Lower lobe of right lung (tissue), 2 donors: ENCODE measurements at regions not wholly inside any gene's neighbourhood (a gene's known extent, or its start where the extent isn't known, plus 50 kb on each side); places are given as distances from the start of the nearest gene placed in this dataset.

Experiments used
- ATAC-seq, 2 donors: fragments of 200-7000 bp; cut with Tn5 transposase; one replicate each; pipeline ENCODE4 v1.9.1; 2020 to 2022; ENCODE audit warnings: mild to moderate bottlenecking in 2 of 2, moderate library complexity in 2 of 2
- DNase-seq: peaks from one replicate; pipeline ENCODE4 v3.0.0-alpha.2; 2020
- H3K27ac ChIP-seq: fragments of 200-600 bp; one replicate; pipeline ENCODE4 v1.8.0; 2022
- H3K27me3 ChIP-seq: fragments of 200-600 bp; one replicate; pipeline ENCODE4 v1.8.0; 2022; ENCODE audit warnings: low read depth
- H3K36me3 ChIP-seq: fragments of 200-600 bp; one replicate; pipeline ENCODE4 v1.8.0; 2022; ENCODE audit warnings: mild to moderate bottlenecking
- H3K4me1 ChIP-seq: fragments of 200-600 bp; one replicate; pipeline ENCODE4 v1.8.0; 2022
- H3K4me3 ChIP-seq: fragments of 200-600 bp; one replicate; pipeline ENCODE4 v1.8.0; 2022; ENCODE audit warnings: mild to moderate bottlenecking
- H3K9me3 ChIP-seq: fragments of 200-600 bp; one replicate; pipeline ENCODE4 v1.8.0; 2022
- CTCF ChIP-seq: fragments of 200-600 bp; IDR thresholded peaks from one replicate; pipeline ENCODE4 v1.8.0; 2022; ENCODE audit warnings: antibody characterized with exemption, mild to moderate bottlenecking
- intact Hi-C: fragments of 100-400 bp; cut with DNase I; formaldehyde crosslinking; loops from one replicate; pipeline ENCODE4 v1.11.0; 2022
- donor health status: DM: no; HTN: yes; CAD: no; lungs with severe emphysema.

GRCh38 chr6:147909640-147910039, 401.1 kb downstream of the SAMD5 start:
- TF ChIP-seq CTCF: no peak

GRCh38 chr6:147910281-147910680, 401.8 kb downstream of the SAMD5 start:
- DNase-seq: no peak
- Histone ChIP-seq H3K4me3 (no peak overlapping the region), H3K27ac (no peak overlapping the region), H3K27me3 (no peaks in the 10 kb centered on the region), H3K36me3 (no peaks in the 10 kb centered on the region), H3K9me3 (no peaks in the 10 kb centered on the region), H3K4me1 (no peaks in the 10 kb centered on the region)
- no peak for ATAC-seq
- no peak for TF ChIP-seq CTCF
- intact Hi-C loops: no loop called here

More at GRCh38 chr6:147909640-147910039, 401.1 kb downstream of the SAMD5 start:
- no peak for DNase-seq
- H3K36me3 ChIP-seq: no peaks in the 10 kb centered on the region
- H3K4me3 ChIP-seq: no peak overlapping the region
- no peak for ATAC-seq
- no peak overlapping the region for H3K27ac ChIP-seq
- H3K4me1 ChIP-seq: no peaks in the 10 kb centered on the region
- no peaks in the 10 kb centered on the region for H3K27me3 ChIP-seq
- intact Hi-C loops: no loop called here
- no peaks in the 10 kb centered on the region for H3K9me3 ChIP-seq

- no peaks in the 10 kb centered on the region for H3K4me1 ChIP-seq
- no peak overlapping the region for H3K27ac ChIP-seq
- no peaks in the 10 kb centered on the region for H3K36me3 ChIP-seq
- intact Hi-C loops: no loop called here
- no peaks in the 10 kb centered on the region for H3K9me3 ChIP-seq
- no peaks in the 10 kb centered on the region for H3K27me3 ChIP-seq
- H3K4me3 ChIP-seq: no peak overlapping the region
- TF ChIP-seq CTCF: no peak
- ATAC-seq: no peak
- DNase-seq: no peak
Measured at GRCh38 chr6:147911057-147911456, 402.6 kb downstream of the SAMD5 start.

- Histone ChIP-seq H3K27me3 (no peaks in the 10 kb centered on the region), H3K4me1 (no peaks in the 10 kb centered on the region), H3K36me3 (no peaks in the 10 kb centered on the region), H3K9me3 (no peaks in the 10 kb centered on the region), H3K27ac (no peak overlapping the region), H3K4me3 (no peak overlapping the region)
- no peak for TF ChIP-seq CTCF
- DNase-seq (no peak), ATAC-seq (no peak)
- intact Hi-C loops: no loop called here
Measured at GRCh38 chr6:147911686-147912085, 403.2 kb downstream of the SAMD5 start.

GRCh38 chr6:147922799-147923198, 414.3 kb downstream of the SAMD5 start:
- intact Hi-C loops: no loop called here
- no peak for TF ChIP-seq CTCF
- Histone ChIP-seq H3K9me3 (peaks cover 8% of the 10 kb centered on the region), H3K27ac (no peak overlapping the region), H3K27me3 (no peaks in the 10 kb centered on the region), H3K36me3 (no peaks in the 10 kb centered on the region), H3K4me3 (no peak overlapping the region), H3K4me1 (no peaks in the 10 kb centered on the region)
- DNase-seq (no peak), ATAC-seq (no peak)

- no peak for TF ChIP-seq CTCF
Measured at GRCh38 chr6:147924598-147924997, 416.1 kb downstream of the SAMD5 start.

More at GRCh38 chr6:147924598-147924997, 416.1 kb downstream of the SAMD5 start:
- Histone ChIP-seq H3K27ac (no peak overlapping the region), H3K36me3 (no peaks in the 10 kb centered on the region), H3K9me3 (peaks cover 18% of the 10 kb centered on the region), H3K4me3 (no peak overlapping the region), H3K4me1 (no peaks in the 10 kb centered on the region), H3K27me3 (no peaks in the 10 kb centered on the region)
- no peak for DNase-seq
- no peak for ATAC-seq
- intact Hi-C loops: no loop called here
